ENCODE measurements at regions not wholly inside any gene's neighbourhood (a gene's known extent, or its start where the extent isn't known, plus 50 kb on each side); places are given as distances from the start of the nearest gene placed in this dataset.

GRCh38 chr2:8151888-8152287 is 530.0 kb upstream of the ID2 start:
- no peak for ATAC-seq
- Mint-ChIP-seq H3K36me3 (no peaks in the 10 kb centered on the region), H3K27me3 (peaks cover 50% of the 10 kb centered on the region), H3K9me3 (peaks cover 2% of the 10 kb centered on the region), H3K4me1 (peaks cover 22% of the 10 kb centered on the region), H3K4me3 (no peak overlapping the region), H3K27ac (no peak overlapping the region)

- no peak overlapping the region for H3K27ac Mint-ChIP-seq
- H3K4me1 Mint-ChIP-seq = peaks cover 22% of the 10 kb centered on the region
- peak; percentile 91 for ATAC-seq
Observed at GRCh38 chr2:8152392-8153257, 529.2 kb upstream of the ID2 start.

GRCh38 chr2:8153258-8153718 is 528.6 kb upstream of the ID2 start:
- no peak overlapping the region for H3K27ac Mint-ChIP-seq
- peaks cover 6% of the 10 kb centered on the region for H3K9me3 Mint-ChIP-seq
- H3K4me1 Mint-ChIP-seq = peaks cover 22% of the 10 kb centered on the region
- H3K27me3 Mint-ChIP-seq = peaks cover 50% of the 10 kb centered on the region
- H3K4me3 Mint-ChIP-seq = no peak overlapping the region
- ATAC-seq = peak; percentile 9
- no peaks in the 10 kb centered on the region for H3K36me3 Mint-ChIP-seq

More at GRCh38 chr2:8152392-8153257, 529.2 kb upstream of the ID2 start:
- peaks cover 3% of the 10 kb centered on the region for H3K9me3 Mint-ChIP-seq
- no peak overlapping the region for H3K4me3 Mint-ChIP-seq
- no peaks in the 10 kb centered on the region for H3K36me3 Mint-ChIP-seq
- peaks cover 50% of the 10 kb centered on the region for H3K27me3 Mint-ChIP-seq

- Mint-ChIP-seq H3K4me3 (no peak overlapping the region), H3K27ac (no peak overlapping the region), H3K36me3 (no peaks in the 10 kb centered on the region), H3K4me1 (peaks cover 22% of the 10 kb centered on the region), H3K27me3 (peaks cover 46% of the 10 kb centered on the region), H3K9me3 (peaks cover 6% of the 10 kb centered on the region)
- no peak for ATAC-seq
Observed at GRCh38 chr2:8154270-8154669, 527.6 kb upstream of the ID2 start.

GRCh38 chr2:8154936-8155335 is 526.9 kb upstream of the ID2 start:
- H3K27me3 Mint-ChIP-seq = peaks cover 39% of the 10 kb centered on the region
- H3K4me1 Mint-ChIP-seq = peaks cover 22% of the 10 kb centered on the region
- H3K36me3 Mint-ChIP-seq = no peaks in the 10 kb centered on the region

GRCh38 chr2:8157621-8158430 is 524.0 kb upstream of the ID2 start:
- Mint-ChIP-seq H3K9me3 (peaks cover 6% of the 10 kb centered on the region), H3K27me3 (peaks cover 12% of the 10 kb centered on the region), H3K4me3 (no peak overlapping the region), H3K36me3 (no peaks in the 10 kb centered on the region), H3K4me1 (peaks cover 21% of the 10 kb centered on the region), H3K27ac (no peak overlapping the region)
- ATAC-seq = no peak

More at GRCh38 chr2:8154936-8155335, 526.9 kb upstream of the ID2 start:
- Mint-ChIP-seq H3K27ac (no peak overlapping the region), H3K9me3 (peaks cover 6% of the 10 kb centered on the region), H3K4me3 (no peak overlapping the region)
- ATAC-seq = peak; percentile 44

GRCh38 chr2:8158711-8159110 is 523.1 kb upstream of the ID2 start:
- H3K36me3 Mint-ChIP-seq = no peaks in the 10 kb centered on the region
- no peak overlapping the region for H3K27ac Mint-ChIP-seq
- peaks cover 13% of the 10 kb centered on the region for H3K4me1 Mint-ChIP-seq
- no peak overlapping the region for H3K4me3 Mint-ChIP-seq
- no peak for ATAC-seq
- peaks cover 6% of the 10 kb centered on the region for H3K27me3 Mint-ChIP-seq
- H3K9me3 Mint-ChIP-seq = peaks cover 6% of the 10 kb centered on the region

GRCh38 chr2:8159211-8159965 is 522.5 kb upstream of the ID2 start:
- Mint-ChIP-seq H3K9me3 (peaks cover 6% of the 10 kb centered on the region), H3K36me3 (no peaks in the 10 kb centered on the region), H3K27ac (no peak overlapping the region), H3K27me3 (no peaks in the 10 kb centered on the region), H3K4me1 (peaks cover 12% of the 10 kb centered on the region), H3K4me3 (no peak overlapping the region)
- ATAC-seq = no peak

GRCh38 chr2:8159966-8160603 is 521.8 kb upstream of the ID2 start:
- Mint-ChIP-seq H3K27ac (peak overlapping the region; percentile 12), H3K4me1 (peaks cover 8% of the 10 kb centered on the region), H3K4me3 (no peak overlapping the region), H3K9me3 (peaks cover 6% of the 10 kb centered on the region), H3K27me3 (no peaks in the 10 kb centered on the region), H3K36me3 (no peaks in the 10 kb centered on the region)
- ATAC-seq = peak; percentile 59

GRCh38 chr2:8160959-8161358 is 520.9 kb upstream of the ID2 start:
- Mint-ChIP-seq H3K27me3 (no peaks in the 10 kb centered on the region), H3K9me3 (peaks cover 6% of the 10 kb centered on the region), H3K27ac (no peak overlapping the region), H3K4me1 (peaks cover 8% of the 10 kb centered on the region), H3K4me3 (no peak overlapping the region), H3K36me3 (no peaks in the 10 kb centered on the region)
- ATAC-seq = no peak

GRCh38 chr2:8162552-8162951 is 519.3 kb upstream of the ID2 start:
- no peak for ATAC-seq
- no peak overlapping the region for H3K27ac Mint-ChIP-seq

GRCh38 chr2:8165550-8165949 is 516.3 kb upstream of the ID2 start:
- Mint-ChIP-seq H3K9me3 (no peaks in the 10 kb centered on the region), H3K27ac (no peak overlapping the region), H3K4me1 (peaks cover 1% of the 10 kb centered on the region), H3K27me3 (no peaks in the 10 kb centered on the region), H3K36me3 (no peaks in the 10 kb centered on the region), H3K4me3 (no peak overlapping the region)
- ATAC-seq = no peak

More at GRCh38 chr2:8162552-8162951, 519.3 kb upstream of the ID2 start:
- Mint-ChIP-seq H3K9me3 (peaks cover 4% of the 10 kb centered on the region), H3K27me3 (no peaks in the 10 kb centered on the region), H3K4me1 (peaks cover 8% of the 10 kb centered on the region), H3K4me3 (no peak overlapping the region), H3K36me3 (no peaks in the 10 kb centered on the region)

GRCh38 chr2:8168022-8168717 is 513.7 kb upstream of the ID2 start:
- Mint-ChIP-seq H3K27me3 (peaks cover 11% of the 10 kb centered on the region), H3K36me3 (no peaks in the 10 kb centered on the region), H3K4me3 (no peak overlapping the region), H3K9me3 (peaks cover 2% of the 10 kb centered on the region), H3K4me1 (no peaks in the 10 kb centered on the region), H3K27ac (no peak overlapping the region)
- no peak for ATAC-seq

- no peak overlapping the region for H3K4me3 Mint-ChIP-seq
- no peak for ATAC-seq
Observed at GRCh38 chr2:8168876-8169424, 512.9 kb upstream of the ID2 start.

More at GRCh38 chr2:8168876-8169424, 512.9 kb upstream of the ID2 start:
- H3K27ac Mint-ChIP-seq = no peak overlapping the region
- H3K36me3 Mint-ChIP-seq = no peaks in the 10 kb centered on the region
- peaks cover 2% of the 10 kb centered on the region for H3K9me3 Mint-ChIP-seq
- H3K4me1 Mint-ChIP-seq = no peaks in the 10 kb centered on the region
- H3K27me3 Mint-ChIP-seq = peaks cover 18% of the 10 kb centered on the region
